Embryonic facial prominence (tissue), 1 donor: ENCODE measurements at regions not wholly inside any gene's neighbourhood (a gene's known extent, or its start where the extent isn't known, plus 50 kb on each side); places are given as distances from the start of the nearest gene placed in this dataset.

Experiments used
- DNase-seq: peaks from one replicate; pipeline ENCODE4 v3.0.0-alpha.2; 2016; ENCODE audit errors: extremely low spot score

DNA sequence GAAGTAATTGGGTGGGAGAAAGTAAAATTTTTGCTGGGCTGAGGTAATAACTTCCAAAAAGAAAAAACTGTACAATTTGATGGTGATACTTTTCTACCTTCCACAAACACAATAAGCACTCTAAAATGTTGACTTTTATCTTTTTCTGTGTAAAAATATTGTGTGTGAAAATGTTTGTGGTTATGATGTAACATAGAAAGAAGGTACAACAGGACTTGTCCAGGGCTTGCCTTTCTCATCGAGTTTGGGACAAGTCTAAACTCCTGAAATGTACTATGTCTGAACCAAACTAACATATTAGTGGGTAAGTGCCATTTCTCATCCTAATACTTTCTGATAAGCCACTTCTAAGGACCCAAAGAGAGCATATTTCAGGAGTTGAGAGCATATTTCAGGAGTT lies 174.2 kb upstream of the PDGFD start:
- no peak for DNase-seq

DNA sequence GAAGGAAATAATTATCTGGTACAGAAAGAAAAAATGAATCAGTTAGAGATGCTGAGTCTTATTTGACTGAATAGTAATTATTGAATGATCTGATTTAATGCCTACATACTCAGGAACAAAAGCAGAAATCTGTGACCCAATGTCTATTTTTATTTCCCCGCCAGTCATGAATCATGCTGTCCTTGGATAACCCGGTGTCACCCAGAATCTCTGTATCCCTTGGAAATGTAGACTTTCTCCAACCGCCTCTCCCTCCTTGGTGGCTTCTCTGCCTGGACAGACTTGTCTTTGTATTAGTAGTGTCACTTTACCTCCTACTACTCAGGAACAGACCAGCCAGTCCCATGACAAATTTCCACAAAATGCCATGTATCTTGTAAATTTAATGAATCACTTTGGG lies 173.3 kb upstream of the PDGFD start:
- no peak for DNase-seq

DNA sequence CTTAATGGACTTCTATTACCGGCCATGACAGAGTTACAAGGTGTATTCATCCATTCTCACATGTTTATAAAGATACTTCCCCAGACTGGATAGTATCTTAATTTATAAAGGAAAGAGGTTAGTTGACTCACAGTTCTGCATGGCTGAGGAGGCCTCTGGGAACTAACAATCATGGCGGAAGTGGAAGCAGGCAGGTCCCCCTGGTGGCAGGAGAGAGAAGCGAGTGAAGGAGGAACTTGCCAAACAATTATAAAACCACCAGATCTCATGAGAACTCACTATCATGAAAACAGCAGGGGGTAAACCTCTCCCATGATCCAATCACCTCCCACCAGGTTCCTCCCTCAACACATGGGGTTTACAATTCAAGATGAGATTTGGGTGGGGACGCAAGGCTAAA lies 170.0 kb upstream of the PDGFD start:
- DNase-seq: no peak

DNA sequence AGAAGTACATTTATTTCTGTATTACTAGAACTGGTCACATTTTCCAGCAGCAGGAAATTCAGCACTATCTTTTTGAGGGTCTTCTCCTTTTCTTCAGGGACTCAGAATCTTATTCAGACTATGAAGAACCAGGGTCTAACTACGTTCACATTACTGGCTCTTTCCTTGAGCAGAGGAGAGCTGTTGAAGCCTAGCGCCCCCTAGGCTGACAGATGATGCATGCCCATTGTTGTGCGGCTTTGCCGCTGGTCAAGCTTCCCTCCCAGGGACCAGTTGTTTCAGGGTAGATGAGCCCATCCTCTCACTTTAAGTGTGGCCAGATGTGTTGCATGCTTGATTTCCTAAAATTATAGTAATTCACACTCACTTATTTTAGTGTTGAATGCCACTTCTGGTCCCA lies 168.2 kb upstream of the PDGFD start:
- no peak for DNase-seq

DNA sequence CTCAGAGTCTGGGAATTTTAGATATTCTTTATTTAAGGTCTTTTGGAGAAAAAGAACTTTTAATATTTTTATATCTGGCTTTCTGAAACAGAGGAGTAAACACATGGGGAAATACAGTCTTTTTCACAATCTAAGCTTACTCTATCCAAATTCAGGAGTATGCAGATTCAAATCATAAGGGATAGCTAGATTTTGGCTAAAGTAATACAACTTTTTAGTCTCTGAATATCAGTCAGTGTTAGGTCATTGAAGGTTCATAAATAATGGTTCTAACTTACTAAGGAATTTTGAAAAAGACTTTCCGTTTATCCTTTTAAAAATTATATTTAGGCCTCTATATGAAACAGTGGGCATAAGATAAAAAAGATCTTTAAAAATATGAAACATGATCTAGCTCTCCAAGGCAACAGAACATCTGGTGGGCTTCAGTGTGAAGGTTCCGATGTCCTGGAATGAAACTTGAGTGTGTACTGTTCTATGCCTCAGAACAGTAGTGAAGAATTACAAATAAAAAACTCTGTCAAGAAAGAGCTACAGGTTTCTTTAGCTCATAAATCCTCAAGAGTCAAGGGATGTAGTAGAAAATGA lies 165.2 kb upstream of the PDGFD start:
- DNase-seq: no peak

DNA sequence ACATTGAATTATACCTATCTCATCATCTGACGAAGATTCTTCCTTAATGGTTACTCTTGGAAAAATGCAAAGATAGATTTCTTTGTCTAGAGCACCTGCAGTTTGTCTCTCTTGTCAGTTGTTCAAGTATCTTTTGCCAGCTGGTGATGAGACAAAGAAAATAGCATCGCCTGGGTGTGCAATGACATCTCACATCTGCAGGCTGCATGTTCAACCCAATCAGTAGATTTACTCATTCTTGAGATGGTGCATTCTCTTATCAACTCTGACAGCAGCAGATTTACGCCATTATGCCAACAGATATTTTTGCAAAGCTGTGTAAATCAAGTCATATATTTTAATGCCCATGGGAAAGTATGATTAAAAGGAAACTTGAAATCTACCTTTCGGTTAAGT lies 164.6 kb upstream of the PDGFD start:
- DNase-seq: no peak

DNA sequence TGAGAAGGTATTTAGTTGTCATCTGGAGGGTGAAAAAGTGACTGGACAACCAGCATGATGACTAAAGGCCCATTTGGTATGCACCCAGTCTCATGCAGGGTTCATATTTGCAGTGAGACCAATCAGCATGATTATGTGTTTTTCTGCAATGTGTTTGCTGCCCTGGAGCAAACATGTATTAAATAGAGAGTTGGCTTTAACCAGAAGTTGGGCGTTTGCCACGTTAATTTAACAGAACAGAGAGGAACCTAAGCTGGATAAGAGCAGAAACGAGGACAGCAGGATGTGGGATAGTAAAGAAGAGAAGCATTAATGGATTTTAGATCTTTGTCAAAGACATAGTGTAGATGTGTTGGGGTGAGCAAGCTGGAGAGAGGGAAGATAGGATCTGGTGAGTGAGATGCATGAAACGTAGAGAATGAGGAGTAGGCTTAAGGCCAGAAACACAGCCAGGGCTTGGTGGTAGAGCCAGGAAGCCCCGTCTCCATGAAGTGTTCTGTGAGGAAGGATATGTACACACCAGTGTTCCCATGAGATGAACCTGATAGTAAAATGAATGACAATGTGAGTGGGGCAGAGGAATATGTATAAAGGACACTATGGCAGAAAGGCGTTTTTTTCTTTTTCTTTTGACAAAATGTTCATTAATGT lies 164.0 kb upstream of the PDGFD start:
- DNase-seq: no peak

DNA sequence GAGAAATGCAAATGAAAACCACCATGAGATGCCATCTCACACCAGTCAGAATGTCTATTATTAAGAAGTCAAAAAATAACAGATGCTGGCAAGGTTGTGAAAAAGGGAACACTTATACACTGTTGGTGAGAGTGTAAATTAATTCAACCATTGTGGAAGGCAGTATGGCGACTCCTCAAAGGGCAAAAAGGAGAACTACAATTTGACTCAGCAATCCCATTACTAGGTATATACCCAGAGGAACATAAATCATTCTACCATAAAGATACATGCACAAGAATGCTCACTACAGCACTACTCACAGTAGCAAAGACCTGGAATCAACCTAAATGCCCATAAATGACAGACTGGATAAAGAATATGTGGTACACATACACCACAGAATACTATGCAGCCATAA lies 161.1 kb upstream of the PDGFD start:
- no peak for DNase-seq

DNA sequence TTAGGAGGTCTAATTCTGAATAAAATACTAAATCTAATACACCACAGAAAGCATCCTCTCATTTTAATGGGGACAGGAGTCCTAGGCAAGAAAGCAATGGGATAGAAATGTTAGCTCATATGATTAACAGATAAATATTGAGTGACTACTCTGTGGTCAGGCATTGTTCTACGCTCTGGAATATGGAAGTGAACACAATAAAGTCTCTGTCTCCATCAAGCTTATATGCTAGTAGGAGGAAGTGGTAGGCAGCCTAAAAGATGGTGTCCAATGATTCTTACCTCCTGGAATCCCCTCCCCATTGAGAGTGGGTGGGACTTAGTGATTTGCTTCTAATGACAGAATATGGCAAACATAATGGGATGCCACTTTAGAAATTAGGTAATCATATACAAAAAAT lies 160.3 kb upstream of the PDGFD start:
- DNase-seq: no peak

DNA sequence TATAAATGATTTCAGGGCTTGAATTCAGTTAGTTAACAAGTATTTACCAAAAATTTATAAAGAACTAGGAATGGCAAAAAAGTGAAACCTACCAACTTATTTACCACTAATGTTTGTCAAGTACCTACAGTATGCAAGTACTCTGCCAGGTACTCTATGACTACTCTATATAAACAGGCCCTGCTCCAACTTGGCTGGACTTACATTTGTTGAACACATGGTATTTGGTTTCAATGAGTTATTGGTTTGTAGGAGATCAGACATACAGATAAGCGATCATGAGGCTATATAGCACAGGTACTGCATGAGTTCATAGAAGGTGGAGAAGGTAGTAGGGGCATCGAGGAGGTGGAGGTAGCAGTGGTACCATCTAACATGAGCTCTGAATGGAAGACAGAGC lies 159.9 kb upstream of the PDGFD start:
- no peak for DNase-seq

DNA sequence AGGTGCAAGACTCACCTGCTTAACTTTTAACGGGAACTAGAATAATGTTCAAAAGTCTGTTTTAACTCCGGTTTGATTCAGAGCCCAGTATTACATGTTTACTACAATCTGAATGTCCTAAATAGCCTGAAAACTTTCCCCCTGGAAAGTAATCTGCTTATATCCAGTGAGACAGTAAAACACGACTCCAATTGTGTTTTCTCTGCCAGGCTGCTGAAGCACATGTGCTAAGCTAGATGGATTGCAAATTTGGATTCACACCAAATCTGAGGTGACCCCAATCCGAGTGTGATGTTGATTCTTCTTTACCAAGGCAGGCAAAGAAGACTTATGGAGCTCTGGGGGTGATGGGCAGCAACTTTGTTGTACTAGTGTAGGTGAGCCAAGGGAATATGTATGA lies 158.7 kb upstream of the PDGFD start:
- no peak for DNase-seq

DNA sequence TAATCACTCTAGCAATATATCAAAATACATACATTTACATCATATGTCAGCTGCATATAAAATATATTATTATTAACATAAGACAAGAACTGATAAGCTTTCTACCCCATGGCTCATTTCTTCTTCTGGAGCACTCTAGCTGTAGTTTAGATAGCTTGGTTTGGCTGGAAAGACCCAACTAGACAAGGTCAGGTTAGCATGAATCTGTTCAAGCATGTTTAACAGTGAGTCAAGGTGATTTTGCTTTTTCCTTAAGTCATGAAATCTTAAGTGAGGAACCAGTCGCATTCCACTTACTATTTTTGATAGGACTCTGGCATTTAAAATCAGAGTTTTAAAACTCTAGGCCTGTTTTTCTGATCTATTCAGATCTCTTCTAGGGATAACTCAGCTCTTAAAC lies 157.0 kb upstream of the PDGFD start:
- DNase-seq: no peak

DNA sequence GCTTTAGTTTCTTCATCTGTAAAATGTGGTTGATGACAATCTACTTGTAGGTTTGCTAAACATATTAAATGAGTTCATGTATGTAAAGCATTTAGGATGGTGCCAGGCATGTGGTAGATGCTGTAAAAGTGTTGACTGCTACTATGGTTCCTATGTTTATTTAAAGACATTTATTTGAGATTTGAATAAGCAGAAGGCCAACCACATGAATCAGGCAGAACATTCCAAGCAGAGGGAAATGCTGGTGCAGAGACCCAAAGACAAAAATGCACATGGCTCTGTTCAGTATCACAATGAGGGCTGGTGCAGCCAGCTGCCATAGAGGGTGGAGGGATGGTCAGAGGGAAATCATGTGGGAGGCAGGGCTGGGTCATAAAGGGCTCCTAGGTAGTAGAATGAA lies 156.2 kb upstream of the PDGFD start:
- DNase-seq: no peak

DNA sequence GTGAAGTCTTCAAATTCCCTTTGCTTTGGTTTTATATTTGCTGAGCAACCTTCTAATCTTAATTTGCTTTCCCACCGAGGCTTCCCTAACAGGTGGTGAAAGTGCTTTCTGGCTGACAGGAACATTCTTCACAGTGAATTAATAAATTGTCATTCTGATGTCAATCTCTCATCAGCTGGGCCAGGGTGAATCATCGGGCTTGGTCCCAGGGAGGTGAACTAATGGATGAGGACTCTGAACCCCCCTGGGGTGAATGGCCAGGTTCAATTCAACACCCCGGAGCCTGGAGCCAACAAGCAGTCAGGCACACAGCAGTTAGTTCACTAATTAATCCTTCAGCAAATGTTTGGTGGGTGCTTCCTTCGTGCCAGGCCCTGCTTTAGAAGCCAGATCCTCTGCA lies 155.4 kb upstream of the PDGFD start:
- DNase-seq: no peak

DNA sequence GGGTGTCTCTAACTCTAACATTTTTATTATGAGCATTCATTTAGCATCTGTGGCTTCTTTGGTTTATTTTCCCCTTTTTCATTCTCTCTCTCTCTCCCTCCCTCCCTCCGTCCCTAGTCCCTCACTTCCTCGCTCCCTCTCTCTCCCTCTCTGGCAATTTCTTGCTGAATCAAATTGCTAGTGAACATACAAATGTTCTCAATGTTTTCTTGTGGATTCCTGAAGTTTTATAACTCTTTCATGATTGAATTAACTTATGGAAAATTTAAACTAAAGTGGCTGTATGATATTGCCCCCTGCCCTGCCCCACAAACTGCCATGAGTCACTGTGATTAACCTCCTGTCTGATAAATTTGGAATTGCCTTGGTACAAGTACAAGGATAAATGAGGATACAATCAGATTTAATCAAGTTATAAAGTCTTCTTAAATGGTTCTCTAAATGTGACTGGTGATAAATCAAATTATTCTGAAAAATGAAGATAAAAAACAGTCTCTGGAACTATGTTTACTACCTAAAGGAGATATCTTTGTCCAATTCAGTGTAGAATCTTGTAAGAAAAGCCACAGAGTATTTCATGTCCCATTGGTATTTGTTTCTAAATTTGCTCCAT lies 143.0 kb upstream of the PDGFD start:
- DNase-seq: no peak

DNA sequence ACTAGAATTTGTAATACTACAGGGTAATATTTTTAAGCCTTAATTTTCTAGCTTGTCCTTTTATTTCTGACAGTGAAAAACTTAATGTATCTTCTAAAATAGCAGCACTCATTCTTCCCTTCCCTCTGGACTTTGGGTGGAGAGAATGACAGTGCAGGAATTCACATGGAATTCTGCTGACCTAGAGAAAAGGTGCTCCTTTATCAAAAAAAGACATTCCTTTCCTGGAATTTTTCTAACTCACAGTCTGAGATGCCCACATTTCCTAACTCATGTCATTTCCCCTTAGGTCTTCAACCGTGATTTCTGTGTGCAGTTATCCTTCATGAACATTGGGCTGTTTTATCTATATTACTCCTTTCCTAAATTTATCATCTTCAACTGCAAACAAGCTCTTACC lies 137.8 kb upstream of the PDGFD start:
- no peak for DNase-seq

DNA sequence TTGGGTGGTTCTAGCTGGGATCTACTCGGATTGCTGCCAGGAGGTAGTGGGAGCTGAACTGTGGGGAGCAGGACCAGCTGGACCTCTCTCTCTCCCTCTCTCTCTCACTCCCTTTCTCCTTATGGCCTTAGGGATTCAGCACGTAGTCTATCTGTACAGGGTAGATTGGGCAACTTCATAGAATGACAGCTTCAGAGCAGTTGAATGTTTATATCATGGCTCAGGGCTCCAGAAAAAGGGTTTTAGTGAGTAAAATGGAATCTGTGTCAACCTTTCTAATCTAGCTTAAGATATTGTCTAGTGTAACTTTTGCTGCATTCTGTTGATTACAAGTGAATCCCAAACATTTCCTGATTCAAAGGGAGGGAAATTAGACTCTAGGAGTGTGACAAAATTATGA lies 127.7 kb upstream of the PDGFD start:
- no peak for DNase-seq

DNA sequence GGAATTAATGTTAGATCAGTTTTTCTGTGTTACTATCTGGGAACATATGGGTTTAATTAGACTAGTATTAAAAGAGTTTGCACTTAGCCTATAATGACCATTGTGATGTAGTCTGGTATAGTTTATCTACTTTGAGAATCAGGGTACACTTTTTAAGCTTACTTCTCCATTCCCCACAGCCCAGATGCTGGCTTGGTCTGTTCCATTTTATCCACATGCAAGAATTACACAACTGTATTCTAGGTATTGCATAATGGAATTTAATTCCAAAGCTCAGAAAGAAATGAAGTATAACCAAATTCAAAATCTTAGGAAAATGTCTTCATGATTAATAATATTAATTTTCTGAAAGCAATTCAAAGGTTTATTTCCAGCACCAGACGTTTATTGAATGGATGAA lies 122.2 kb upstream of the PDGFD start:
- DNase-seq: no peak

DNA sequence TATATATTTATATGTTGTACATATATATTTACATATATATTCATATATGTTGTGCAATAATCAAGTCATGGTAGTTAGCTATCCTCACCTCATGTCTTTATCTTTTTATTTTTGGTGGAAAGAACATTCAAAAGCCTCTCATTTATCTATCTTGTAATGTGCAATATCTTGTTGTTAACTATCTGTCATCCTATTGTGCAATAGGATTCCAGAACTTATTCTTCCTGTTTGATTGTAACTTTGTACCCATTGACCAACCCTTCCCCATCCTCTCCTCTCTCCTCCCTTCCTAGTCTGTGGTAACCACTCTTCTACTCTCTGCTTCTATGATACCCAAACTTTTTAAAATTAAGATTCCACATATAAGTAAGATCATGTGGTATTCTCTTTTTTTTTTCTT lies 115.6 kb upstream of the PDGFD start:
- no peak for DNase-seq

DNA sequence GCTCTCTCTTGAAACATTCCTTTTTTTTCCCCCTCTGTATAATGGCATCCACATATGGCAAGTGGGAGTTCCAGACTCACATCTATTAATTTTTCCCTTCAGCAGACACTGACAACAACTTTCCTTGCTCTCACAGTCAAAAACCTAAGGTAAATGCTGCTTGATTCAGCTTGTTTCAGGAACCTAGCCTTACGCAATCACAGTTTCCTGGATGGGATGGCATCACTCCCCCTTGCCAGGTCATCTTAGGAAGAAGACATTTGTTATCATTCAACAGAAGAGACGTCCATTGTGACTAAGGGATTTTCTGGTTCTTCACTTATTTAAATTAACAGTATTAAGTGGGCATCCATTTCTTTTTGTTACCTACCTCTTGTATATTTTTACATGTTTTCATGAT lies 112.0 kb upstream of the PDGFD start:
- no peak for DNase-seq

DNA sequence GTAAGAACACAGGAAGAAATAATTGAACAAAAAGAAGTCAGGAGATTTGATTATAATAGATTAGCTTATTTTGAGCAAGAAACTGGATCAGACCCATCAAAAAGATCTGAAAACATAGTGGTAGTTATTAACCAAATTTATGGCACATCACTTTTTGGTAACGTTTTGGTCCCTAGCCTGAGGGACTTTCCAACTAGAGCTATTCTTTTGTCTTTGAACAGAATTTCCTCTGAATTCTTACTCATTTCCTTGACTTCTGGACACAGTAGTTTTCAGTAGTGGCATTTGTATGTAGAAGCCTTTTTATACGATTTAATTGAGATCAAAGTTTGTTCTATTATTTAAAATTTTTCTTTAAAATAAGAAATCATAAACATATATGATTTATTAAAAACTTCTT lies 96.5 kb upstream of the PDGFD start:
- no peak for DNase-seq

DNA sequence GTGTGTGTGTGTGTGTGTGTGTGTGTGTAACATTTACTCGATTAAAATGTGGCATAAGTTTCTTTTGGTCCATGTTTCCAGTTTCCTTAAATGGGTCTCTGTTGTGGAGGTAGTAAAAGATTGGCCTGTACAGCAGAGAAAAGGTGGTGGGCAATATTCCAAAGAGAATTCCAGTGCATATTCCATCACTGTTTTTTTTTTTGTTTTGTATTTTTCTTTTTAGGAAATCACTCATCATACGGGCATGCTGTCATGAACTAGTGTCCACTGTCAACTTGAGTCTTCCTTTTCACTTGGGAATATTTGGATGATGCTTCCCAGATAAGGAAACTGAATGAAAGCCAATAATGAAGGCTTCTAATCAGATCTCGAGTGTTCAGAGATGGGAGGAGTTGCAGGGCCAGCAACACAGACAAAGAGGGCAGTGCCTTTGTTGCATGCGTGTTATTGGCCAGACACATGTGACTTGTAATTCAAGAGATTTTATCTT lies 95.2 kb upstream of the PDGFD start:
- no peak for DNase-seq

DNA sequence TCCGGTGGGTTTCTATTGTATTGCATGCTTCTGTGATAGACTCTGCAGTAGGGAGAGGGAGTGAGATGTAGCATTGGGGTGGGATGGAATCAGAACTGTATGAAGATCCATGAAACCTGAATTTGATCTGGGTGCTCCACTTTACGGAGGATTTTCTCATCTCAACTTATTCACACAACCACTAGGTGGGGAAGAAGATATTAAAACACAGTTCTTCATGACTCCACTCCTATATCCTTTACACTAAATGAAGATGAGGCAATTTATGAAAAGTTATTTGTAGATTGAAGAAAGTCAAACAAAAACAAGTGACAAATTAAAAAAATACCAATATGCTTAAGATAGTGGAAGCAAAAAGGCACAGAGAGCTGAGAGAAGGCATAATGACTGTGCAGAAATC lies 92.6 kb upstream of the PDGFD start:
- DNase-seq: no peak

DNA sequence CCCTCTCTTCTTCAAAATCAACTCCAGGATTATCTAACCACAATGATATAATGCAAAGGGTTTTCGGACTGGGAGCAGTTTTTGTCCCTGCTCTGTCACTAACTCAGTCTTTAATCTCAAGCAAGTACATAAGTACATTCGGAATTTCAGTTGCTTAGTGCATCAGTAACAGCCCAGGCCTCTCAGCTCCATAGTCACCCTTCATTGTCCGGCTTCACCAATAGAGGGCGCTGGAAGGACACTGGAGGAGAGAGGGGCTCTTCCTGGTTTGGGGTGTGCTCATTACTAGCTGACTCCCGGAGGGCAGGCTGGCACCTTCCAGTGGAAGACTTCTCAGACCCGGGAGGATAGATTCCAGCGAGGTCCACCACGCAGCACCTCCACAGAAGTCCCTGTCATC lies 90.4 kb upstream of the PDGFD start:
- DNase-seq: no peak
